Spleen (tissue), 11 donors: ENCODE measurements at regions not wholly inside any gene's neighbourhood (a gene's known extent, or its start where the extent isn't known, plus 50 kb on each side); places are given as distances from the start of the nearest gene placed in this dataset.

Experiments
- DNase-seq: peaks from one replicate; pipeline ENCODE4 v3.0.0-alpha.2; 2020
- H3K27ac ChIP-seq, 8 donors: fragments of 200-600 bp; sonication (generic) in 7 of 8; 1 replicate in 4 of 8; 2 replicates in 4 of 8; pipeline versions ENCODE4 v1.5.0 to v1.8.0; 2016 to 2021; ENCODE audit warnings: inconsistent platforms in 4 of 8, mild to moderate bottlenecking in 4 of 8, moderate library complexity in 1 of 8
- H3K27me3 ChIP-seq, 7 donors: fragments of 200-600 bp; sonication (generic) in 6 of 7; replicated peaks in 1 of 7; 1 replicate in 4 of 7; 2 replicates in 3 of 7; pipeline versions ENCODE4 v1.5.0 to v1.8.0; 2016 to 2021; ENCODE audit warnings: inconsistent platforms in 3 of 7, mild to moderate bottlenecking in 1 of 7
- H3K36me3 ChIP-seq, 6 donors: fragments of 200-600 bp; sonication (generic) in 5 of 6; 1 replicate in 4 of 6; 2 replicates in 2 of 6; pipeline versions ENCODE4 v1.5.0 to v1.8.0; 2016 to 2021; ENCODE audit warnings: inconsistent platforms in 2 of 6
- H3K4me1 ChIP-seq, 6 donors: fragments of 200-600 bp; sonication (generic) in 5 of 6; 1 replicate in 3 of 6; 2 replicates in 3 of 6; pipeline versions ENCODE4 v1.5.0 to v1.8.0; 2016 to 2021; ENCODE audit warnings: inconsistent platforms in 3 of 6
- H3K4me3 ChIP-seq, 8 donors: fragments of 200-600 bp; sonication (generic) in 7 of 8; 1 replicate in 4 of 8; 2 replicates in 4 of 8; pipeline versions ENCODE4 v1.5.0 to v1.8.0; 2016 to 2021; ENCODE audit warnings: inconsistent platforms in 4 of 8, mild to moderate bottlenecking in 4 of 8, moderate library complexity in 2 of 8
- H3K9me3 ChIP-seq, 8 donors: fragments of 200-600 bp; sonication (generic) in 7 of 8; 1 replicate in 4 of 8; 2 replicates in 4 of 8; pipeline versions ENCODE4 v1.5.0 to v1.8.0; 2016 to 2021; ENCODE audit warnings: inconsistent platforms in 4 of 8
- CTCF ChIP-seq, 11 experiments: fragments of 200-600 bp in 7 of 11; fragments of 450-650 bp in 4 of 11; sonication (generic) in 4 of 11; IDR thresholded peaks in 8 of 11; conservative IDR thresholded peaks in 3 of 11; 1 replicate in 7 of 11; 2 replicates in 4 of 11; pipeline versions ENCODE4 v1.4.0 to v1.8.0; 2016 to 2021; ENCODE audit warnings: antibody characterized with exemption in 11 of 11, inconsistent platforms in 4 of 11, mild to moderate bottlenecking in 1 of 11
- POLR2A ChIP-seq, 3 donors: fragments of 450-650 bp; IDR thresholded peaks; one replicate each; pipeline ENCODE4 v1.5.1; 2017; ENCODE audit warnings: antibody characterized with exemption in 3 of 3, mild to moderate bottlenecking in 1 of 3
- POLR2AphosphoS5 ChIP-seq, 3 donors: sonication (generic); formaldehyde crosslinking; IDR thresholded peaks; one replicate each; pipeline ENCODE4 v1.5.1; 2017; ENCODE audit warnings: antibody characterized with exemption in 3 of 3
- WGBS, 5 donors: extraction: QIAGEN DNeasy Blood & Tissue Kit in 3 of 5; methylation state at CpG; one replicate each; pipeline versions ENCODE4 v1.1.5 to v1.1.7; 2013 to 2018; 5-methylcytosine and 5-hydroxymethylcytosine counted together
- intact Hi-C: fragments of 100-400 bp; cut with DNase I; formaldehyde crosslinking; loops from one replicate; pipeline ENCODE4 v1.15.0; 2023; ENCODE audit warnings: low total_unique reads
- donor health status: healthy with polysubstance abuse.
- donor health status: DM: no; HTN: no; CAD: no; lungs with moderate emphysema.
- donor health status: DM: no; HTN: no; CAD: no.
- donor health status: Bipolar disorder and iron deficiency.
- donor health status: healthy.
- donor health status: DM: no; HTN: no; CAD: no.
- donor health status: DM: yes; HTN: yes; CAD: no.

GRCh38 chr4:8526363-8526855, 53.8 kb upstream of the GPR78 start:
- no peaks in the 10 kb centered on the region for H3K27me3 ChIP-seq
- no peak overlapping the region for H3K4me3 ChIP-seq
- no peaks in the 10 kb centered on the region for H3K4me1 ChIP-seq
- TF ChIP-seq POLR2AphosphoS5 (IDR thresholded peaks at IDR 0.05) (no peak), POLR2A (IDR thresholded peaks at IDR 0.05) (no peak), CTCF (IDR thresholded peaks at IDR 0.05 in 8 of 11, conservative IDR thresholded peaks at IDR 0.05 in 3 of 11) (no peak)
- H3K36me3 ChIP-seq = no peaks in the 10 kb centered on the region
- 77 to 87% (median 83%) methylated on average over 11 of the region's 11 CpGs for WGBS, 5 donors
- H3K27ac ChIP-seq = peak overlapping the region in 4 of 8 donors; percentile 5 to 66 (median 48)
- DNase-seq = peak; percentile 51
- H3K9me3 ChIP-seq = peaks cover 0 to 10% (median 7%) of the 10 kb centered on the region in 8 donors
- intact Hi-C loops = no loop called here

GRCh38 chr4:8528713-8529112, 51.5 kb upstream of the GPR78 start:
- no peaks in the 10 kb centered on the region for H3K4me1 ChIP-seq
- 67 to 100% (median 86%) methylated on average over 1 of the region's 1 CpG for WGBS, 5 donors
- no peak overlapping the region for H3K27ac ChIP-seq
- peaks cover 0 to 5% (median 0%) of the 10 kb centered on the region in 8 donors for H3K9me3 ChIP-seq
- H3K4me3 ChIP-seq = no peak overlapping the region
- H3K27me3 ChIP-seq = no peaks in the 10 kb centered on the region
- DNase-seq = no peak
- intact Hi-C loops = no loop called here
- H3K36me3 ChIP-seq = no peaks in the 10 kb centered on the region
- TF ChIP-seq POLR2A (IDR thresholded peaks at IDR 0.05) = no peak
- TF ChIP-seq CTCF (IDR thresholded peaks at IDR 0.05 in 8 of 11, conservative IDR thresholded peaks at IDR 0.05 in 3 of 11) = no peak
- no peak for TF ChIP-seq POLR2AphosphoS5 (IDR thresholded peaks at IDR 0.05)
